ENCODE measurements at regions not wholly inside any gene's neighbourhood (a gene's known extent, or its start where the extent isn't known, plus 50 kb on each side); places are given as distances from the start of the nearest gene placed in this dataset.

GRCh38 chr2:76279142-76279541, 568.4 kb upstream of the GCFC2 start:
- intact Hi-C loops (cut with micrococcal nuclease), result no loop called here
- WGBS (ENCODE audit: insufficient coverage), result 100% methylated on average over 1 of the region's 4 CpGs
- no peak overlapping the region for H2AFZ ChIP-seq (ENCODE audit: insufficient read depth, low read depth, low read length, poor library complexity, severe bottlenecking)

GRCh38 chr2:76275788-76276187, 565.1 kb upstream of the GCFC2 start:
- intact Hi-C loops (cut with micrococcal nuclease), result no loop called here
- H3K36me3 ChIP-seq (replicated peaks in 1 of 2; ENCODE audit: control insufficient read depth in 1 of 2, insufficient read depth in 2 of 2, low read length in 2 of 2), result no peaks in the 10 kb centered on the region
- H3K4me3 Mint-ChIP-seq, result no peak overlapping the region

More at GRCh38 chr2:76279142-76279541, 568.4 kb upstream of the GCFC2 start:
- no peak for TF ChIP-seq CTCF (IDR thresholded peaks at IDR 0.05)
- DNase-seq, result no peak
- Mint-ChIP-seq H3K27me3 (ENCODE audit: low read depth in 3 of 3) (no peaks in the 10 kb centered on the region), H3K4me1 (no peaks in the 10 kb centered on the region), H3K36me3 (no peaks in the 10 kb centered on the region), H3K9me3 (no peaks in the 10 kb centered on the region), H3K27ac (no peak overlapping the region), H3K4me3 (no peak overlapping the region)
- Histone ChIP-seq H3K4me2 (replicated peaks; ENCODE audit: extremely low read depth, low read length, poor library complexity, severe bottlenecking) (no peak overlapping the region), H3K4me1 (ENCODE audit: control insufficient read depth in 1 of 2, insufficient read depth in 2 of 2, low read length in 2 of 2) (no peaks in the 10 kb centered on the region), H3K36me3 (replicated peaks in 1 of 2; ENCODE audit: control insufficient read depth in 1 of 2, insufficient read depth in 2 of 2, low read length in 2 of 2) (no peaks in the 10 kb centered on the region), H3K9ac (ENCODE audit: insufficient read depth, low read length, poor library complexity, severe bottlenecking) (no peak overlapping the region), H3K27me3 (ENCODE audit: control insufficient read depth in 2 of 2, insufficient read depth in 2 of 2, low read length in 2 of 2) (no peaks in the 10 kb centered on the region), H3K9me3 (replicated peaks in 1 of 2; ENCODE audit: control insufficient read depth in 1 of 2, insufficient read depth in 1 of 2, low read length in 2 of 2) (no peaks in the 10 kb centered on the region), H4K20me1 (ENCODE audit: insufficient read depth, low read length) (no peaks in the 10 kb centered on the region), H3K27ac (ENCODE audit: low read depth in 1 of 2, low read length in 2 of 2) (no peak overlapping the region), H3K79me2 (ENCODE audit: insufficient read depth, low read length) (no peaks in the 10 kb centered on the region), H3K4me3 (replicated peaks in 1 of 3; ENCODE audit: low read depth in 2 of 3, low read length in 3 of 3) (no peak overlapping the region)

More at GRCh38 chr2:76275788-76276187, 565.1 kb upstream of the GCFC2 start:
- Histone ChIP-seq H3K4me3 (replicated peaks in 1 of 3; ENCODE audit: low read depth in 2 of 3, low read length in 3 of 3) (no peak overlapping the region), H3K9ac (ENCODE audit: insufficient read depth, low read length, poor library complexity, severe bottlenecking) (no peak overlapping the region), H3K27me3 (ENCODE audit: control insufficient read depth in 2 of 2, insufficient read depth in 2 of 2, low read length in 2 of 2) (no peaks in the 10 kb centered on the region), H3K4me1 (ENCODE audit: control insufficient read depth in 1 of 2, insufficient read depth in 2 of 2, low read length in 2 of 2) (no peaks in the 10 kb centered on the region), H3K9me3 (replicated peaks in 1 of 2; ENCODE audit: control insufficient read depth in 1 of 2, insufficient read depth in 1 of 2, low read length in 2 of 2) (no peaks in the 10 kb centered on the region), H3K4me2 (replicated peaks; ENCODE audit: extremely low read depth, low read length, poor library complexity, severe bottlenecking) (no peak overlapping the region), H3K79me2 (ENCODE audit: insufficient read depth, low read length) (no peaks in the 10 kb centered on the region), H2AFZ (ENCODE audit: insufficient read depth, low read depth, low read length, poor library complexity, severe bottlenecking) (no peak overlapping the region), H3K27ac (ENCODE audit: low read depth in 1 of 2, low read length in 2 of 2) (no peak overlapping the region), H4K20me1 (ENCODE audit: insufficient read depth, low read length) (no peaks in the 10 kb centered on the region)
- DNase-seq, result no peak
- Mint-ChIP-seq H3K27me3 (ENCODE audit: low read depth in 3 of 3) (no peaks in the 10 kb centered on the region), H3K27ac (no peak overlapping the region), H3K4me1 (no peaks in the 10 kb centered on the region), H3K36me3 (no peaks in the 10 kb centered on the region), H3K9me3 (peaks cover 0 to 3% (median 0%) of the 10 kb centered on the region in 7 donors)
- TF ChIP-seq CTCF (IDR thresholded peaks at IDR 0.05), result no peak
- WGBS (ENCODE audit: insufficient coverage), result 90% methylated on average over 2 of the region's 4 CpGs
